ENCODE measurements at regions not wholly inside any gene's neighbourhood (a gene's known extent, or its start where the extent isn't known, plus 50 kb on each side); places are given as distances from the start of the nearest gene placed in this dataset.

- no peak overlapping the region for H2AFZ ChIP-seq (replicated peaks; ENCODE audit: low read length, poor library complexity)
- no peaks in the 10 kb centered on the region for H3K79me1 ChIP-seq (ENCODE audit: low read depth in 1 of 2, low read length in 2 of 2)
- in situ Hi-C loops (cut with MboI; ENCODE audit: low sequenced_read_pairs), result no loop called here
- no peak overlapping the region for H2BK120ac ChIP-seq (ENCODE audit: low read depth, low read length)
- H2BK15ac ChIP-seq (ENCODE audit: low read depth, low read length), result no peak overlapping the region
- H4K91ac ChIP-seq (ENCODE audit: insufficient read depth, low read depth, low read length), result no peak overlapping the region
- no peak overlapping the region for H3K4me3 ChIP-seq (ENCODE audit: insufficient read depth, low read depth, low read length)
- H3K23ac ChIP-seq (ENCODE audit: low read depth, low read length), result no peak overlapping the region
- intact Hi-C loops (cut with micrococcal nuclease), result no loop called here
- H2AK9ac ChIP-seq (replicated peaks; ENCODE audit: low read depth, low read length, poor library complexity), result no peak overlapping the region
- ChIA-PET CTCF (no interaction called here), POLR2A (ENCODE audit: unreplicated experiment) (no interaction called here)
- TF ChIP-seq, protein P1, sequence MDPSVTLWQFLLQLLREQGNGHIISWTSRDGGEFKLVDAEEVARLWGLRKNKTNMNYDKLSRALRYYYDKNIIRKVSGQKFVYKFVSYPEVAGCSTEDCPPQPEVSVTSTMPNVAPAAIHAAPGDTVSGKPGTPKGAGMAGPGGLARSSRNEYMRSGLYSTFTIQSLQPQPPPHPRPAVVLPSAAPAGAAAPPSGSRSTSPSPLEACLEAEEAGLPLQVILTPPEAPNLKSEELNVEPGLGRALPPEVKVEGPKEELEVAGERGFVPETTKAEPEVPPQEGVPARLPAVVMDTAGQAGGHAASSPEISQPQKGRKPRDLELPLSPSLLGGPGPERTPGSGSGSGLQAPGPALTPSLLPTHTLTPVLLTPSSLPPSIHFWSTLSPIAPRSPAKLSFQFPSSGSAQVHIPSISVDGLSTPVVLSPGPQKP (IDR thresholded peaks at IDR 0.05; ENCODE audit: borderline replicate concordance, low read depth, low read length), result no peak
- no peak for TF ChIP-seq RFX5 (IDR thresholded peaks at IDR 0.05; ENCODE audit: low read depth, low read length)
- TF ChIP-seq, protein P2, sequence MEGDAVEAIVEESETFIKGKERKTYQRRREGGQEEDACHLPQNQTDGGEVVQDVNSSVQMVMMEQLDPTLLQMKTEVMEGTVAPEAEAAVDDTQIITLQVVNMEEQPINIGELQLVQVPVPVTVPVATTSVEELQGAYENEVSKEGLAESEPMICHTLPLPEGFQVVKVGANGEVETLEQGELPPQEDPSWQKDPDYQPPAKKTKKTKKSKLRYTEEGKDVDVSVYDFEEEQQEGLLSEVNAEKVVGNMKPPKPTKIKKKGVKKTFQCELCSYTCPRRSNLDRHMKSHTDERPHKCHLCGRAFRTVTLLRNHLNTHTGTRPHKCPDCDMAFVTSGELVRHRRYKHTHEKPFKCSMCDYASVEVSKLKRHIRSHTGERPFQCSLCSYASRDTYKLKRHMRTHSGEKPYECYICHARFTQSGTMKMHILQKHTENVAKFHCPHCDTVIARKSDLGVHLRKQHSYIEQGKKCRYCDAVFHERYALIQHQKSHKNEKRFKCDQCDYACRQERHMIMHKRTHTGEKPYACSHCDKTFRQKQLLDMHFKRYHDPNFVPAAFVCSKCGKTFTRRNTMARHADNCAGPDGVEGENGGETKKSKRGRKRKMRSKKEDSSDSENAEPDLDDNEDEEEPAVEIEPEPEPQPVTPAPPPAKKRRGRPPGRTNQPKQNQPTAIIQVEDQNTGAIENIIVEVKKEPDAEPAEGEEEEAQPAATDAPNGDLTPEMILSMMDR (conservative IDR thresholded peaks at IDR 0.05; ENCODE audit: low read depth, low read length), result no peak
- no peak for TF ChIP-seq NFE2L2 (IDR thresholded peaks at IDR 0.05; ENCODE audit: low read depth, low read length)
- TF ChIP-seq CEBPB (IDR thresholded peaks at IDR 0.05; ENCODE audit: low read depth, low read length), result no peak
- TF ChIP-seq CHD1 (IDR thresholded peaks at IDR 0.05; ENCODE audit: low read depth, low read length), result no peak
- TF ChIP-seq FOS (IDR thresholded peaks at IDR 0.05; ENCODE audit: low read depth, low read length), result no peak
- no peak for TF ChIP-seq BHLHE40 (IDR thresholded peaks at IDR 0.05; ENCODE audit: low read depth, low read length)
- TF ChIP-seq RAD21 (IDR thresholded peaks at IDR 0.05; ENCODE audit: low read length), result no peak
- no peak for TF ChIP-seq POLR2A (IDR thresholded peaks at IDR 0.05; ENCODE audit: low read depth, low read length)
- TF ChIP-seq MXI1 (IDR thresholded peaks at IDR 0.05; ENCODE audit: borderline replicate concordance, low read depth, low read length), result no peak
- no peak for TF ChIP-seq SMC3 (IDR thresholded peaks at IDR 0.05; ENCODE audit: low read depth, low read length)
- TF ChIP-seq MAFK (IDR thresholded peaks at IDR 0.05; ENCODE audit: low read depth, low read length), result no peak
- TF ChIP-seq MAZ (IDR thresholded peaks at IDR 0.05; ENCODE audit: borderline replicate concordance, low read depth, low read length), result no peak
- TF ChIP-seq, protein P3, sequence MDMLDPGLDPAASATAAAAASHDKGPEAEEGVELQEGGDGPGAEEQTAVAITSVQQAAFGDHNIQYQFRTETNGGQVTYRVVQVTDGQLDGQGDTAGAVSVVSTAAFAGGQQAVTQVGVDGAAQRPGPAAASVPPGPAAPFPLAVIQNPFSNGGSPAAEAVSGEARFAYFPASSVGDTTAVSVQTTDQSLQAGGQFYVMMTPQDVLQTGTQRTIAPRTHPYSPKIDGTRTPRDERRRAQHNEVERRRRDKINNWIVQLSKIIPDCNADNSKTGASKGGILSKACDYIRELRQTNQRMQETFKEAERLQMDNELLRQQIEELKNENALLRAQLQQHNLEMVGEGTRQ (IDR thresholded peaks at IDR 0.05; ENCODE audit: low read depth, low read length), result no peak
- no peak overlapping the region for H3K56ac ChIP-seq (ENCODE audit: extremely low read depth, insufficient read depth, low read length)
- no peaks in the 10 kb centered on the region for H3K9me1 ChIP-seq (ENCODE audit: insufficient read depth, low read length)
- no peak overlapping the region for H3K14ac ChIP-seq (replicated peaks; ENCODE audit: low read depth, low read length)
- H2AK5ac ChIP-seq (ENCODE audit: low read depth, low read length), result no peak overlapping the region
- no CpG with 5 or more reads among the region's 2 CpGs for WGBS, 2 experiments (ENCODE audit: extremely low coverage in 2 of 2, insufficient read length in 1 of 2)
- H3K9ac ChIP-seq (ENCODE audit: low read depth, low read length), result no peak overlapping the region
- no peak overlapping the region for H3K4ac ChIP-seq (ENCODE audit: low read depth, low read length)
- no peak overlapping the region for H4K8ac ChIP-seq (ENCODE audit: low read depth in 2 of 2, low read length in 2 of 2)
- dilution Hi-C loops (cut with HindIII; ENCODE audit: low sequenced_read_pairs, unreplicated experiment), result no loop called here
- H4K5ac ChIP-seq (ENCODE audit: low read depth, low read length), result no peak overlapping the region
- no peaks in the 10 kb centered on the region for H3K27me3 ChIP-seq (ENCODE audit: control insufficient read depth, insufficient read depth, low read length)
- H4K20me1 ChIP-seq (ENCODE audit: insufficient read depth, low read length), result no peaks in the 10 kb centered on the region
- no peak for DNase-seq
- no peak overlapping the region for H3K18ac ChIP-seq (ENCODE audit: low read depth, low read length)
- no peaks in the 10 kb centered on the region for H3K36me3 ChIP-seq (ENCODE audit: control insufficient read depth, insufficient read depth, low read length)
- BruUV-seq (replicated peaks), result no TSS peak
- no peak for ATAC-seq (ENCODE audit: low read depth)
- no peaks in the 10 kb centered on the region for H3K4me1 ChIP-seq (ENCODE audit: control insufficient read depth, insufficient read depth, low read length)
- H2BK5ac ChIP-seq (ENCODE audit: low read depth, low read length, poor library complexity, severe bottlenecking), result no peak overlapping the region
- H2BK20ac ChIP-seq (ENCODE audit: low read depth, low read length), result no peak overlapping the region
- no peak overlapping the region for H3K27ac ChIP-seq (ENCODE audit: insufficient read depth, low read length)
- no peaks in the 10 kb centered on the region for H3K9me3 ChIP-seq (ENCODE audit: control insufficient read depth, insufficient read depth, low read length)
- no peak overlapping the region for H3K4me2 ChIP-seq (ENCODE audit: low read depth, low read length)
Measured at GRCh38 chr5:103693517-103693916, 130.9 kb upstream of the NUDT12 start.

All from IMR-90 (cell line).